ENCODE measurements at regions not wholly inside any gene's neighbourhood (a gene's known extent, or its start where the extent isn't known, plus 50 kb on each side); places are given as distances from the start of the nearest gene placed in this dataset.

- DNase-seq, result no peak
- no peaks in the 10 kb centered on the region for H3K36me3 Mint-ChIP-seq (ENCODE audit: low read depth)
- H3K9me3 Mint-ChIP-seq, result no peaks in the 10 kb centered on the region
These were observed 1455.2 kb downstream of the AMY1C start for GRCh38 chr1:105204836-105205371.

GRCh38 chr1:105208581-105208980, 1458.9 kb downstream of the AMY1C start:
- H3K4me3 Mint-ChIP-seq, result no peak overlapping the region
- H3K27me3 Mint-ChIP-seq (ENCODE audit: low read depth, poor library complexity), result peaks cover 6% of the 10 kb centered on the region
- H3K36me3 Mint-ChIP-seq (ENCODE audit: low read depth), result no peaks in the 10 kb centered on the region
- no peaks in the 10 kb centered on the region for H3K4me1 Mint-ChIP-seq
- DNase-seq, result no peak
- no peaks in the 10 kb centered on the region for H3K9me3 Mint-ChIP-seq
- H3K27ac Mint-ChIP-seq, result no peak overlapping the region
- TF ChIP-seq, protein P1, sequence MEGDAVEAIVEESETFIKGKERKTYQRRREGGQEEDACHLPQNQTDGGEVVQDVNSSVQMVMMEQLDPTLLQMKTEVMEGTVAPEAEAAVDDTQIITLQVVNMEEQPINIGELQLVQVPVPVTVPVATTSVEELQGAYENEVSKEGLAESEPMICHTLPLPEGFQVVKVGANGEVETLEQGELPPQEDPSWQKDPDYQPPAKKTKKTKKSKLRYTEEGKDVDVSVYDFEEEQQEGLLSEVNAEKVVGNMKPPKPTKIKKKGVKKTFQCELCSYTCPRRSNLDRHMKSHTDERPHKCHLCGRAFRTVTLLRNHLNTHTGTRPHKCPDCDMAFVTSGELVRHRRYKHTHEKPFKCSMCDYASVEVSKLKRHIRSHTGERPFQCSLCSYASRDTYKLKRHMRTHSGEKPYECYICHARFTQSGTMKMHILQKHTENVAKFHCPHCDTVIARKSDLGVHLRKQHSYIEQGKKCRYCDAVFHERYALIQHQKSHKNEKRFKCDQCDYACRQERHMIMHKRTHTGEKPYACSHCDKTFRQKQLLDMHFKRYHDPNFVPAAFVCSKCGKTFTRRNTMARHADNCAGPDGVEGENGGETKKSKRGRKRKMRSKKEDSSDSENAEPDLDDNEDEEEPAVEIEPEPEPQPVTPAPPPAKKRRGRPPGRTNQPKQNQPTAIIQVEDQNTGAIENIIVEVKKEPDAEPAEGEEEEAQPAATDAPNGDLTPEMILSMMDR (IDR thresholded peaks at IDR 0.05), result no peak

More at GRCh38 chr1:105204836-105205371, 1455.2 kb downstream of the AMY1C start:
- no peak overlapping the region for H3K27ac Mint-ChIP-seq
- peaks cover 5% of the 10 kb centered on the region for H3K27me3 Mint-ChIP-seq (ENCODE audit: low read depth, poor library complexity)
- H3K4me1 Mint-ChIP-seq, result no peaks in the 10 kb centered on the region
- TF ChIP-seq, protein P1 (IDR thresholded peaks at IDR 0.05), result no peak
- H3K4me3 Mint-ChIP-seq, result no peak overlapping the region

GRCh38 chr1:105210747-105211146, 1461.0 kb downstream of the AMY1C start:
- H3K4me3 Mint-ChIP-seq, result no peak overlapping the region
- H3K27ac Mint-ChIP-seq, result no peak overlapping the region
- TF ChIP-seq, protein P1 (IDR thresholded peaks at IDR 0.05), result no peak
- peaks cover 6% of the 10 kb centered on the region for H3K27me3 Mint-ChIP-seq (ENCODE audit: low read depth, poor library complexity)
- no peaks in the 10 kb centered on the region for H3K36me3 Mint-ChIP-seq (ENCODE audit: low read depth)
- no peak for DNase-seq
- no peaks in the 10 kb centered on the region for H3K9me3 Mint-ChIP-seq
- H3K4me1 Mint-ChIP-seq, result no peaks in the 10 kb centered on the region

DNA sequence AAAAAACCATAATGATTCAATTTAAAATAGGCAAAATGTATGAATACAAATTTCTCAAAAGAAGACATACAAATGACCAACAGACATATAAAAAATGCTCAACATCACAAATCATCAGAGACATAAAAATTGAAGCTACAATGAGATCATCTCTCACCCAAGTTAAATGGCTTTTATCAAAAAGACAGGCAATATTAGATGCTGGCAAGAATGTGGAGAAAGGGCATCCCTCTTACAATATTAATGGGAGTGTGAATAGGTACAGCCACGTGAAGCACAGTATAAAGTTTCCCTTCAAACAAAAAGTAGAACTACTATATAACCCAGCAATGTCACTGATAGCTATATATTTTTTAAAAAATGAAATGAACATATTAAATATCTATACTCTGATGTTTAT, 1481.7 kb downstream of the AMY1C start:
- Mint-ChIP-seq H3K4me3 (no peak overlapping the region), H3K9me3 (peaks cover 13% of the 10 kb centered on the region), H3K36me3 (ENCODE audit: low read depth) (no peaks in the 10 kb centered on the region), H3K27me3 (ENCODE audit: low read depth, poor library complexity) (no peaks in the 10 kb centered on the region), H3K4me1 (no peaks in the 10 kb centered on the region), H3K27ac (no peak overlapping the region)
- TF ChIP-seq, protein P1 (IDR thresholded peaks at IDR 0.05), result no peak
- DNase-seq, result no peak

GRCh38 chr1:105243411-105243810, 1493.7 kb downstream of the AMY1C start:
- no peak overlapping the region for H3K27ac Mint-ChIP-seq
- TF ChIP-seq, protein P1 (IDR thresholded peaks at IDR 0.05), result no peak
- no peaks in the 10 kb centered on the region for H3K9me3 Mint-ChIP-seq
- DNase-seq, result no peak
- H3K27me3 Mint-ChIP-seq (ENCODE audit: low read depth, poor library complexity), result no peaks in the 10 kb centered on the region
- H3K4me1 Mint-ChIP-seq, result no peaks in the 10 kb centered on the region
- H3K4me3 Mint-ChIP-seq, result no peak overlapping the region
- no peaks in the 10 kb centered on the region for H3K36me3 Mint-ChIP-seq (ENCODE audit: low read depth)

DNA sequence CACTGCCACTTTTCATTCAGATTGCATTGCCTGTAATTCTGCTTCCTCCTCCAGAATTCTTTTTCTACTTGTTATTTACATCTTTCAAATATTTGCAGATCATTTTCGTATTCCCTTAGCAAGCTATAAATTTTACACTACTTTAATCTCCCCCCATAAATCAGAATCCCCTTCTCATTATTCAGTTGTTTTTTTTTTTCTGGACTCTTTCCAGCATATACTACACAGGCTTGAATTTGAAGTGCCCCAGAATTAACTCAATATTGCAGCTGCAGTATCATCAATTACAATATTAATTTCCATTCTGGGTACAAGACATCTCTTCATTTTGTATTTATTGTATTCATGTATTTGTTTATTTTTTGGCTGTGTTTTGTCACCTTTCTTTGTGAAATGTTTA, 1494.3 kb downstream of the AMY1C start:
- H3K27ac Mint-ChIP-seq, result no peak overlapping the region
- DNase-seq, result no peak
- no peaks in the 10 kb centered on the region for H3K9me3 Mint-ChIP-seq
- H3K27me3 Mint-ChIP-seq (ENCODE audit: low read depth, poor library complexity), result no peaks in the 10 kb centered on the region
- H3K4me1 Mint-ChIP-seq, result no peaks in the 10 kb centered on the region
- no peak overlapping the region for H3K4me3 Mint-ChIP-seq
- no peaks in the 10 kb centered on the region for H3K36me3 Mint-ChIP-seq (ENCODE audit: low read depth)
- TF ChIP-seq, protein P1 (IDR thresholded peaks at IDR 0.05), result no peak

Data from nephron progenitor cell (in vitro differentiated cells).